ENCODE measurements at regions not wholly inside any gene's neighbourhood (a gene's known extent, or its start where the extent isn't known, plus 50 kb on each side); places are given as distances from the start of the nearest gene placed in this dataset.

DNA sequence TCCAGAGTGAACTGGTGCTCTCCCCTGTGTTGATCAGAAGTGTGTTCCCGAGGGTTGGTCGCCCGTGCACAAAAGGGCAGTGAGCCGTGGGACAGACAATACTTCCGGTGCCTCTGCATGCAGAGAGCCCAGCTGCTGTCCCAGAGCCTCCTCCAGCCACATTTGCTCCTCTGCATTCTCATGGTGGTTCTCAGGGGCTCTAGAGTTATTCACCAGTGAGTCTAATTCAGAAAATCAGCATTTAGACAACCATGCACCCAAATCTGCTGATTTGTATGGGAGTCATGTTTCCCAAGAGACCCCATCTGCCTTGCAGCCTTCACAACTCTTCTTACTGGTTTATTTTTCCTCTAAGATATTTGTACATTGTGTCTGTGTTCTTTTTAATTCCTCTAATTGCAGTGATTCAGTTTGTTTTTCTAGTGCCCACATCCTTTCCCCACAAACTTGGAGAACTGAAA is 107.0 kb upstream of the SPRED1 start:
- H3K4me3 ChIP-seq (replicated peaks; ENCODE audit: low read depth, low read length): no peak overlapping the region
- no peak for DNase-seq (ENCODE audit: extremely low read depth, insufficient read length)
- H3K36me3 ChIP-seq (ENCODE audit: control insufficient read depth, insufficient read depth, low read length): no peaks in the 10 kb centered on the region
- H3K27me3 ChIP-seq (replicated peaks; ENCODE audit: control insufficient read depth, insufficient read depth, low read length): no peaks in the 10 kb centered on the region
- TF ChIP-seq, protein P1, sequence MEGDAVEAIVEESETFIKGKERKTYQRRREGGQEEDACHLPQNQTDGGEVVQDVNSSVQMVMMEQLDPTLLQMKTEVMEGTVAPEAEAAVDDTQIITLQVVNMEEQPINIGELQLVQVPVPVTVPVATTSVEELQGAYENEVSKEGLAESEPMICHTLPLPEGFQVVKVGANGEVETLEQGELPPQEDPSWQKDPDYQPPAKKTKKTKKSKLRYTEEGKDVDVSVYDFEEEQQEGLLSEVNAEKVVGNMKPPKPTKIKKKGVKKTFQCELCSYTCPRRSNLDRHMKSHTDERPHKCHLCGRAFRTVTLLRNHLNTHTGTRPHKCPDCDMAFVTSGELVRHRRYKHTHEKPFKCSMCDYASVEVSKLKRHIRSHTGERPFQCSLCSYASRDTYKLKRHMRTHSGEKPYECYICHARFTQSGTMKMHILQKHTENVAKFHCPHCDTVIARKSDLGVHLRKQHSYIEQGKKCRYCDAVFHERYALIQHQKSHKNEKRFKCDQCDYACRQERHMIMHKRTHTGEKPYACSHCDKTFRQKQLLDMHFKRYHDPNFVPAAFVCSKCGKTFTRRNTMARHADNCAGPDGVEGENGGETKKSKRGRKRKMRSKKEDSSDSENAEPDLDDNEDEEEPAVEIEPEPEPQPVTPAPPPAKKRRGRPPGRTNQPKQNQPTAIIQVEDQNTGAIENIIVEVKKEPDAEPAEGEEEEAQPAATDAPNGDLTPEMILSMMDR (IDR thresholded peaks at IDR 0.05; ENCODE audit: insufficient read depth, low read length, poor library complexity, severe bottlenecking): no peak

DNA sequence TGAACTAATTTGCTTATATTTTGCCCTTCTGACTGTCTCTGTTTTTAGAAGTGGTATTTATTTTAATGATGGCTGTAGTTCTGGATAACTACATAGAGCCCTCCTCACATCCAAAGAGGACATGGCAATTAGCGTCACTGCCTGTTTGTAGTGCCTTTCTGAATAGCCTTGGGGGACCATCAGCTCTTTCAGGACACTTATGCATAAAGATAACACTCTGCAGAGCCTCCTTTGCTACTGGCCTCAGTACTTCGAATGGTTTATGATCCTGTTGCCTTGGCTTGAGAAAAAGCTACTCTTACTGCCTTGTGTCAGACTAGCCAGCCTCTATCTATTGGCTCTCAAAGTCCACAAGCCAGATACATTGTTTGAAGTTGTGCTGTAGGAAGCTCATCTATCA is 105.4 kb upstream of the SPRED1 start:
- Histone ChIP-seq H3K27me3 (replicated peaks; ENCODE audit: control insufficient read depth, insufficient read depth, low read length) (no peaks in the 10 kb centered on the region), H3K36me3 (ENCODE audit: control insufficient read depth, insufficient read depth, low read length) (no peaks in the 10 kb centered on the region), H3K4me3 (replicated peaks; ENCODE audit: low read depth, low read length) (no peak overlapping the region)
- TF ChIP-seq, protein P1 (IDR thresholded peaks at IDR 0.05; ENCODE audit: insufficient read depth, low read length, poor library complexity, severe bottlenecking): no peak
- no peak for DNase-seq (ENCODE audit: extremely low read depth, insufficient read length)

DNA sequence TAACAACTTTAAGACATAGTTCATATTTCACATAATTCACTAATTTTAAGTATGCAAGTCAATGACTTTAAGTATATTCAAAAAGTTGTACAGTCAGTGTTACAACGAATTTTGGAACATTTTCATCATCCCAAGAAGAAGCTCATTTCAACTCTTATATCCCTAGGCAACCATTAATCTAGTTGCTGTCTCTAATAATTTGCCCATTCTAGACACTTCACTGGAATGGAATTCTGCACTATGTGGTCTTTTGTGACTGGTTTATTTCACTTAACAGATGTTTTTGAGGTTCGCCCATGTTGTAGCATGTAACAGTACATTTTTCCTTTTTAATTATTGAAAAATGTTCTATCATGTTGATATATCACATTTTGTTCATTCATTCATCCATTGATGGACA is 104.2 kb upstream of the SPRED1 start:
- DNase-seq (ENCODE audit: extremely low read depth, insufficient read length): no peak
- no peaks in the 10 kb centered on the region for H3K36me3 ChIP-seq (ENCODE audit: control insufficient read depth, insufficient read depth, low read length)
- no peaks in the 10 kb centered on the region for H3K27me3 ChIP-seq (replicated peaks; ENCODE audit: control insufficient read depth, insufficient read depth, low read length)
- H3K4me3 ChIP-seq (replicated peaks; ENCODE audit: low read depth, low read length): no peak overlapping the region
- TF ChIP-seq, protein P1 (IDR thresholded peaks at IDR 0.05; ENCODE audit: insufficient read depth, low read length, poor library complexity, severe bottlenecking): no peak

DNA sequence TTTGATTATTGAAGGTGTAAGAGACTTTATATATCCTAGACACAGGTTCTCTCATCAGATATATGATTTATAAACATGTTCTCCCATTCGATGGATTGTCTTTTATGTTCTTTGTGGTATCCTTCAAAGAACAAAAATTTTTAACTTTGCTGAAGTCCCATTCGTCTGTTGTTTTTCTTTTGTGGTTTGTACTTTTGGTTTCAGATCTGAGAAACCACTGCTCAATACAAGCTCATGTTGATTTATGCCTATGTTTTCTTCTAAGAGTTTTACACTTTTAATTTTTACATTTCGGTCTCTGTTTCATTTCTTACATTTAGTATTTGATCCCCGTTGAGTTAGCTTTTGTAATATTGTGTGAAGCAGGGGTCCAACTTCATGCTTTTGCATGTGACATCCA is 103.3 kb upstream of the SPRED1 start:
- no peak for DNase-seq (ENCODE audit: extremely low read depth, insufficient read length)

DNA sequence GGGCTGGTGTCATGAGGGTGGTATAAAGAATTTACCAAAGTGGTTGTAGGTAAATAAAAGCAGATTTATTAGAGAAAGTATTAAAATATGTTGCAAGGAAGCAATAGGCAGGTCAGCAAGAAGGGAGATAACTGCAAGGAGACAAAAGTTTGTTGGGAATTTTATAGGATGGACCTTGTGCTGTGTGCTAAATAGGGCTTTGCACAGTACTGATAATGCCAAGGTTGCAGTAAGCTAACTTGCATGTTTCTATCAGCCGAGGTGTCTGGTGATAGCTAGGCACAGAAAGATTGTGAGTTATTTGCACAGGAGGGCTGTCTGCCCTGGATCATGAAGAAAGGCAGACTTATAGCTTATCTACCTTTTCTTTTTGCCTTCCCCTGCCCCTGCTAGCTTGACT is 102.5 kb upstream of the SPRED1 start:
- no peaks in the 10 kb centered on the region for H3K27me3 ChIP-seq (replicated peaks; ENCODE audit: control insufficient read depth, insufficient read depth, low read length)
- DNase-seq (ENCODE audit: extremely low read depth, insufficient read length): no peak
- no peak overlapping the region for H3K4me3 ChIP-seq (replicated peaks; ENCODE audit: low read depth, low read length)
- TF ChIP-seq, protein P1 (IDR thresholded peaks at IDR 0.05; ENCODE audit: insufficient read depth, low read length, poor library complexity, severe bottlenecking): no peak
- no peaks in the 10 kb centered on the region for H3K36me3 ChIP-seq (ENCODE audit: control insufficient read depth, insufficient read depth, low read length)

More for the DNA sequence above, 103.3 kb upstream of the SPRED1 start:
- no peaks in the 10 kb centered on the region for H3K36me3 ChIP-seq (ENCODE audit: control insufficient read depth, insufficient read depth, low read length)
- no peaks in the 10 kb centered on the region for H3K27me3 ChIP-seq (replicated peaks; ENCODE audit: control insufficient read depth, insufficient read depth, low read length)
- H3K4me3 ChIP-seq (replicated peaks; ENCODE audit: low read depth, low read length): no peak overlapping the region
- TF ChIP-seq, protein P1 (IDR thresholded peaks at IDR 0.05; ENCODE audit: insufficient read depth, low read length, poor library complexity, severe bottlenecking): no peak

DNA sequence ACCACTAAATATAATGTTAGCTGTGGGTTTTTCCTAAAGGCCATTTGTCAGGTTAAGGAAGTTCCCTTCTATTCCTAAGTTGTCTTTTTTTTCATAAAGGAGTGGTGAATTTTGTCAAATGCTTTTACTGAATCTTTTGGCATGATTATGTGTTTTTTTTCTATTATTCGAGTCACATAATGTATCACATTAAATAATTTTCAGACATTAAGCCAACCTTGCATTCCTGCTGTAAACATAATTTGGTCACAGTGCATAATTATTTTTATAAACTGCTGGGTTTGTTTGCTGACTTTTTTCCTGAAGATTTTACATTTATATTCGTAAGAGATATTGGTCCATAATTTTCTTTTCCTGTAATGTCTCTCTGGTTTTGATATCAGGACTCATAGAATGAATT is 101.8 kb upstream of the SPRED1 start:
- DNase-seq (ENCODE audit: extremely low read depth, insufficient read length): no peak
- H3K4me3 ChIP-seq (replicated peaks; ENCODE audit: low read depth, low read length): no peak overlapping the region
- H3K27me3 ChIP-seq (replicated peaks; ENCODE audit: control insufficient read depth, insufficient read depth, low read length): no peaks in the 10 kb centered on the region
- TF ChIP-seq, protein P1 (IDR thresholded peaks at IDR 0.05; ENCODE audit: insufficient read depth, low read length, poor library complexity, severe bottlenecking): no peak
- H3K36me3 ChIP-seq (ENCODE audit: control insufficient read depth, insufficient read depth, low read length): no peaks in the 10 kb centered on the region

All from GM06990 (cell line).